WTC11 (cell line): ENCODE measurements at regions not wholly inside any gene's neighbourhood (a gene's known extent, or its start where the extent isn't known, plus 50 kb on each side); places are given as distances from the start of the nearest gene placed in this dataset.

Experiments used
- ATAC-seq: fragments of 200-7000 bp; cut with Tn5 transposase; 2 replicates; pipeline ENCODE4 v1.10.0; 2021; ENCODE audit warnings: mild to moderate bottlenecking, moderate library complexity
- CTCF ChIA-PET: fragments of 300-600 bp; sonication (Branson Sonifier 250); formaldehyde crosslinking; loops from one replicate; lab custom pipeline; 2021; ENCODE audit warnings: antibody characterized with exemption; lab: Charles Lee
- POLR2A ChIA-PET: fragments of 350-600 bp; sonication (Branson Sonifier 250); formaldehyde crosslinking; loops from one replicate; lab custom pipeline; 2021; ENCODE audit warnings: antibody characterized with exemption; lab: Charles Lee
- DNase-seq: peaks from one replicate; pipeline ENCODE4 v3.0.0; 2021; ENCODE audit warnings: low spot score
- H3K27ac Mint-ChIP-seq: 2 replicates; pipeline ENCODE4 v1.8.0; 2021; ENCODE audit warnings: mixed read lengths
- H3K27me3 Mint-ChIP-seq: 2 replicates; pipeline ENCODE4 v1.8.0; 2021; ENCODE audit warnings: low read depth, mild to moderate bottlenecking, moderate library complexity, mixed read lengths
- H3K36me3 Mint-ChIP-seq: 2 replicates; pipeline ENCODE4 v1.8.0; 2021; ENCODE audit warnings: mixed read lengths
- H3K4me1 Mint-ChIP-seq: 2 replicates; pipeline ENCODE4 v1.8.0; 2022; ENCODE audit warnings: mixed read lengths
- H3K4me3 Mint-ChIP-seq: 2 replicates; pipeline ENCODE4 v1.8.0; 2021; ENCODE audit warnings: mild to moderate bottlenecking, moderate library complexity, mixed read lengths
- H3K9me3 Mint-ChIP-seq: 2 replicates; pipeline ENCODE4 v1.8.0; 2021; ENCODE audit warnings: mixed read lengths
- ATF3 ChIP-seq: sonication (generic); formaldehyde crosslinking; conservative IDR thresholded peaks from 2 replicates; pipeline ENCODE4 v1.8.1; 2022; ENCODE audit warnings: mild to moderate bottlenecking, missing genetic modification reagents
- CBFB ChIP-seq: sonication (generic); formaldehyde crosslinking; IDR thresholded peaks from 2 replicates; pipeline ENCODE4 v1.8.1; 2022; ENCODE audit warnings: mild to moderate bottlenecking, low read depth, missing genetic modification reagents
- CREB1 ChIP-seq: sonication (generic); formaldehyde crosslinking; IDR thresholded peaks from 2 replicates; pipeline ENCODE4 v1.8.0; 2023; ENCODE audit warnings: mild to moderate bottlenecking, missing genetic modification reagents
- EMX1 ChIP-seq: fragments of 250-450 bp; sonication (Bioruptor Pico); IDR thresholded peaks from 2 replicates; pipeline ENCODE4 v1.8.0; 2021; ENCODE audit warnings: mild to moderate bottlenecking
- FOXP1 ChIP-seq: sonication (generic); formaldehyde crosslinking; IDR thresholded peaks from 2 replicates; pipeline ENCODE4 v1.8.0; 2022; ENCODE audit warnings: missing genetic modification reagents, mild to moderate bottlenecking, moderate library complexity, borderline replicate concordance
- GABPB1 ChIP-seq: sonication (generic); formaldehyde crosslinking; IDR thresholded peaks from 2 replicates; pipeline ENCODE4 v1.8.1; 2023; ENCODE audit warnings: mild to moderate bottlenecking, missing genetic modification reagents
- NFE2L1 ChIP-seq: sonication (generic); formaldehyde crosslinking; IDR thresholded peaks from 2 replicates; pipeline ENCODE4 v1.8.1; 2023; ENCODE audit warnings: missing genetic modification reagents
- NR1H2 ChIP-seq: sonication (generic); formaldehyde crosslinking; IDR thresholded peaks from 2 replicates; pipeline ENCODE4 v1.9.0; 2021; ENCODE audit warnings: mild to moderate bottlenecking, moderate library complexity, missing genetic modification reagents
- RELA ChIP-seq: sonication (generic); formaldehyde crosslinking; IDR thresholded peaks from 2 replicates; pipeline ENCODE4 v1.8.1; 2022; ENCODE audit warnings: missing genetic modification reagents, mild to moderate bottlenecking, borderline replicate concordance
- SOX15 ChIP-seq: fragments of 250-450 bp; sonication (Bioruptor Pico); IDR thresholded peaks from 2 replicates; pipeline ENCODE4 v1.9.0; 2021; ENCODE audit warnings: mild to moderate bottlenecking
- SP1 ChIP-seq: sonication (generic); formaldehyde crosslinking; conservative IDR thresholded peaks from 2 replicates; pipeline ENCODE4 v1.8.1; 2022; ENCODE audit warnings: missing genetic modification reagents
- TEAD4 ChIP-seq: sonication (generic); formaldehyde crosslinking; IDR thresholded peaks from 2 replicates; pipeline ENCODE4 v1.8.0; 2022; ENCODE audit warnings: mild to moderate bottlenecking, missing genetic modification reagents
- TP53 ChIP-seq: sonication (generic); formaldehyde crosslinking; IDR thresholded peaks from 2 replicates; pipeline ENCODE4 v1.8.1; 2023; ENCODE audit warnings: mild to moderate bottlenecking, missing genetic modification reagents
- ZNF232 ChIP-seq: sonication (generic); formaldehyde crosslinking; IDR thresholded peaks from 2 replicates; pipeline ENCODE4 v1.8.0; 2022; ENCODE audit warnings: mild to moderate bottlenecking, missing genetic modification reagents
- ZNF317 ChIP-seq: sonication (generic); formaldehyde crosslinking; IDR thresholded peaks from 2 replicates; pipeline ENCODE4 v1.8.1; 2023; ENCODE audit warnings: low read depth, mild to moderate bottlenecking, moderate library complexity, missing genetic modification reagents, borderline replicate concordance
- TF ChIP-seq, protein P1 (sequence below): sonication (generic); formaldehyde crosslinking; IDR thresholded peaks from 2 replicates; pipeline ENCODE4 v1.8.1; 2023; ENCODE audit warnings: mild to moderate bottlenecking, missing genetic modification reagents, borderline replicate concordance
- TF ChIP-seq, protein P2 (sequence below): sonication (generic); formaldehyde crosslinking; IDR thresholded peaks from 2 replicates; pipeline ENCODE4 v1.8.0; 2022; ENCODE audit warnings: mild to moderate bottlenecking, missing genetic modification reagents
- TF ChIP-seq, protein P3 (sequence below): fragments of 200-600 bp; IDR thresholded peaks from 2 replicates; pipeline ENCODE4 v1.8.0; 2022; ENCODE audit warnings: antibody characterized with exemption

- TF ChIP-seq, protein P1, sequence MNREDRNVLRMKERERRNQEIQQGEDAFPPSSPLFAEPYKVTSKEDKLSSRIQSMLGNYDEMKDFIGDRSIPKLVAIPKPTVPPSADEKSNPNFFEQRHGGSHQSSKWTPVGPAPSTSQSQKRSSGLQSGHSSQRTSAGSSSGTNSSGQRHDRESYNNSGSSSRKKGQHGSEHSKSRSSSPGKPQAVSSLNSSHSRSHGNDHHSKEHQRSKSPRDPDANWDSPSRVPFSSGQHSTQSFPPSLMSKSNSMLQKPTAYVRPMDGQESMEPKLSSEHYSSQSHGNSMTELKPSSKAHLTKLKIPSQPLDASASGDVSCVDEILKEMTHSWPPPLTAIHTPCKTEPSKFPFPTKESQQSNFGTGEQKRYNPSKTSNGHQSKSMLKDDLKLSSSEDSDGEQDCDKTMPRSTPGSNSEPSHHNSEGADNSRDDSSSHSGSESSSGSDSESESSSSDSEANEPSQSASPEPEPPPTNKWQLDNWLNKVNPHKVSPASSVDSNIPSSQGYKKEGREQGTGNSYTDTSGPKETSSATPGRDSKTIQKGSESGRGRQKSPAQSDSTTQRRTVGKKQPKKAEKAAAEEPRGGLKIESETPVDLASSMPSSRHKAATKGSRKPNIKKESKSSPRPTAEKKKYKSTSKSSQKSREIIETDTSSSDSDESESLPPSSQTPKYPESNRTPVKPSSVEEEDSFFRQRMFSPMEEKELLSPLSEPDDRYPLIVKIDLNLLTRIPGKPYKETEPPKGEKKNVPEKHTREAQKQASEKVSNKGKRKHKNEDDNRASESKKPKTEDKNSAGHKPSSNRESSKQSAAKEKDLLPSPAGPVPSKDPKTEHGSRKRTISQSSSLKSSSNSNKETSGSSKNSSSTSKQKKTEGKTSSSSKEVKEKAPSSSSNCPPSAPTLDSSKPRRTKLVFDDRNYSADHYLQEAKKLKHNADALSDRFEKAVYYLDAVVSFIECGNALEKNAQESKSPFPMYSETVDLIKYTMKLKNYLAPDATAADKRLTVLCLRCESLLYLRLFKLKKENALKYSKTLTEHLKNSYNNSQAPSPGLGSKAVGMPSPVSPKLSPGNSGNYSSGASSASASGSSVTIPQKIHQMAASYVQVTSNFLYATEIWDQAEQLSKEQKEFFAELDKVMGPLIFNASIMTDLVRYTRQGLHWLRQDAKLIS = no peak
- TF ChIP-seq, protein P2, sequence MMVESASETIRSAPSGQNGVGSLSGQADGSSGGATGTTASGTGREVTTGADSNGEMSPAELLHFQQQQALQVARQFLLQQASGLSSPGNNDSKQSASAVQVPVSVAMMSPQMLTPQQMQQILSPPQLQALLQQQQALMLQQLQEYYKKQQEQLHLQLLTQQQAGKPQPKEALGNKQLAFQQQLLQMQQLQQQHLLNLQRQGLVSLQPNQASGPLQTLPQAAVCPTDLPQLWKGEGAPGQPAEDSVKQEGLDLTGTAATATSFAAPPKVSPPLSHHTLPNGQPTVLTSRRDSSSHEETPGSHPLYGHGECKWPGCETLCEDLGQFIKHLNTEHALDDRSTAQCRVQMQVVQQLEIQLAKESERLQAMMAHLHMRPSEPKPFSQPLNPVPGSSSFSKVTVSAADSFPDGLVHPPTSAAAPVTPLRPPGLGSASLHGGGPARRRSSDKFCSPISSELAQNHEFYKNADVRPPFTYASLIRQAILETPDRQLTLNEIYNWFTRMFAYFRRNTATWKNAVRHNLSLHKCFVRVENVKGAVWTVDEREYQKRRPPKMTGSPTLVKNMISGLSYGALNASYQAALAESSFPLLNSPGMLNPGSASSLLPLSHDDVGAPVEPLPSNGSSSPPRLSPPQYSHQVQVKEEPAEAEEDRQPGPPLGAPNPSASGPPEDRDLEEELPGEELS (CRISPR knock-in tag) = no peak
- TF ChIP-seq, all 79 proteins: peak for 0
Observed at GRCh38 chr12:77751939-77752338, 78.8 kb upstream of the NAV3 start (continued).

DNA sequence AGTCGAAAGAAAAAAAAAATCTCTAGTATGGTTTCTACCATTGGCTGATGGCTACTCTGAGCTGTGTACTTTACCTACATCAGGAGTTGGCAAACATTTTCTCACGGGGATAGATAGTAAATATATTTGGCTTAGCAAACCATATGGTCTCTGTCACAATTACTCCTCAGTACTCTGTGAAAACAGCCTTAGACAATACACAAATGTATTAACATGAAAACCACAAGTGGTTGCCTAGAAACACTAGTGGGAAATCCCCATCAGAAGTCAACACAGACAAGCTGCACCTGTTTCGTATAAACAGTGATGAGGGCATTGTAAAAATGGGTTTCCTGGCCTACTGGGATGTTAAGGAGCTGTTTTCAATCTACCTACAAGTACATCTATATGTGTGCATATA, 84.6 kb upstream of the NAV3 start:
- no peak for DNase-seq

DNA sequence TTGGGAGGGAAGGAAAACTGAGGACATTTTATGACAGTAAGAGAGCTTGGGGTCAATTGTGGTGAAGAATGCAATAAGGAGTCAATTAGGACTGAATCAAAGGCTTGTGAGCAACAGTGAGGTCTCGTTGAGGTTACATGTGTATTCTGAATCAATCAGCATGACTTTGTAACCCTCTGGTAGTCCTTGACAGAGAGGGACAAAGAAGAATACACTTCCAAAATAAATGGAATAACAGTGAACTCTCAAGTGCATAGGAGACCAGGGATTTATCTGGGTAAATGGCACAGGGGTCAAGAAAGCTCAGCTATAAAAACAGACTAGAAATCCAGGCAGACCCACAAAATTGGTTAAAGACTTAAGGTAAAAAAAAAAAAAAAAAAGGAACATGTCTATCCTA, 85.1 kb upstream of the NAV3 start:
- CTCF ChIA-PET = interaction anchor here (0.6 to 1.5 kb wide), 3 partner anchors 69 to 536 kb away, joined by 3 to 5 read pairs (median 4); no protein-coding TSS in a partner anchor
- Mint-ChIP-seq H3K4me3 (no peak overlapping the region), H3K27ac (no peak overlapping the region), H3K27me3 (no peaks in the 10 kb centered on the region), H3K9me3 (peaks cover 4% of the 10 kb centered on the region; the same call in 1 of the 2 replicates), H3K36me3 (no peaks in the 10 kb centered on the region), H3K4me1 (peaks cover 5% of the 10 kb centered on the region)
- DNase-seq = no peak
- POLR2A ChIA-PET = no interaction called here
- TF ChIP-seq SP1 (CRISPR knock-in tag) (no peak), CBFB (CRISPR knock-in tag) (no peak), NFE2L1 (CRISPR knock-in tag) (no peak), CREB1 (CRISPR knock-in tag) (no peak), TP53 (CRISPR knock-in tag) (no peak), FOXP1 (no peak), ZNF317 (CRISPR knock-in tag) (no peak), RELA (CRISPR knock-in tag) (no peak)
- TF ChIP-seq, all 79 proteins: peak for 0
- ATAC-seq = no peak

More for the DNA sequence above, 84.6 kb upstream of the NAV3 start:
- H3K4me3 Mint-ChIP-seq = no peak overlapping the region
- no peak for TF ChIP-seq GABPB1
- no peak for TF ChIP-seq EMX1 (CRISPR knock-in tag)
- H3K27ac Mint-ChIP-seq = no peak overlapping the region
- no peaks in the 10 kb centered on the region for H3K27me3 Mint-ChIP-seq
- POLR2A ChIA-PET = no interaction called here
- no peaks in the 10 kb centered on the region for H3K36me3 Mint-ChIP-seq
- ATAC-seq = no peak
- H3K4me1 Mint-ChIP-seq = peaks cover 9% of the 10 kb centered on the region
- peaks cover 4% of the 10 kb centered on the region; the same call in 1 of the 2 replicates for H3K9me3 Mint-ChIP-seq
- CTCF ChIA-PET = interaction anchor here (0.7 to 1.5 kb wide), 2 partner anchors 68 to 79 kb away, joined by 3 to 5 read pairs; no protein-coding TSS in a partner anchor

DNA sequence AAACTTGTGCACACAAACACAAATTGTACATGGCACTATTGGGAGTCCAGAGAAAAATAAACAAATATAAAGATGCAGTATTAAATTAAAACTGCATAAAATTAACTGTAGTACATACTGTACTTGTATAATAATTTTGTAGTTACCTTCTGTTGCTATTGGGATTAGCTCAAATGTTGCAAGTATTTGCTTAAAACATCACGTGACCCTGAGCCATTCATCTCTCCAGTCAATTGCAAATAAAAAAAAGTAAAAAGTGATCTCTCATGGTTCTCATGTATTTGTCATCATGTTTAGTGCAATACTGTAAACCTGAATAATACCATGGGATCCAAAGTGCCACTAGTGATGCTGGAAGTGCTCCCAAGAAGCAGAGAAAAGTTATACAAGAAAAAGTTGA, 88.1 kb upstream of the NAV3 start:
- POLR2A ChIA-PET = no interaction called here
- Mint-ChIP-seq H3K27me3 (no peaks in the 10 kb centered on the region), H3K27ac (no peak overlapping the region), H3K4me1 (no peaks in the 10 kb centered on the region), H3K4me3 (no peak overlapping the region), H3K9me3 (peaks cover 9% of the 10 kb centered on the region), H3K36me3 (no peaks in the 10 kb centered on the region)
- no peak for ATAC-seq
- CTCF ChIA-PET = no interaction called here
- no peak for TF ChIP-seq ATF3 (CRISPR knock-in tag)
- TF ChIP-seq, protein P3, sequence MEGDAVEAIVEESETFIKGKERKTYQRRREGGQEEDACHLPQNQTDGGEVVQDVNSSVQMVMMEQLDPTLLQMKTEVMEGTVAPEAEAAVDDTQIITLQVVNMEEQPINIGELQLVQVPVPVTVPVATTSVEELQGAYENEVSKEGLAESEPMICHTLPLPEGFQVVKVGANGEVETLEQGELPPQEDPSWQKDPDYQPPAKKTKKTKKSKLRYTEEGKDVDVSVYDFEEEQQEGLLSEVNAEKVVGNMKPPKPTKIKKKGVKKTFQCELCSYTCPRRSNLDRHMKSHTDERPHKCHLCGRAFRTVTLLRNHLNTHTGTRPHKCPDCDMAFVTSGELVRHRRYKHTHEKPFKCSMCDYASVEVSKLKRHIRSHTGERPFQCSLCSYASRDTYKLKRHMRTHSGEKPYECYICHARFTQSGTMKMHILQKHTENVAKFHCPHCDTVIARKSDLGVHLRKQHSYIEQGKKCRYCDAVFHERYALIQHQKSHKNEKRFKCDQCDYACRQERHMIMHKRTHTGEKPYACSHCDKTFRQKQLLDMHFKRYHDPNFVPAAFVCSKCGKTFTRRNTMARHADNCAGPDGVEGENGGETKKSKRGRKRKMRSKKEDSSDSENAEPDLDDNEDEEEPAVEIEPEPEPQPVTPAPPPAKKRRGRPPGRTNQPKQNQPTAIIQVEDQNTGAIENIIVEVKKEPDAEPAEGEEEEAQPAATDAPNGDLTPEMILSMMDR = no peak
- no peak for TF ChIP-seq TEAD4
- TF ChIP-seq SOX15 (CRISPR knock-in tag) = no peak
- no peak for TF ChIP-seq ZNF232 (CRISPR knock-in tag)
- TF ChIP-seq GABPB1 = no peak
- TF ChIP-seq NR1H2 (CRISPR knock-in tag) = no peak
- no peak for DNase-seq
